ENCODE measurements at regions not wholly inside any gene's neighbourhood (a gene's known extent, or its start where the extent isn't known, plus 50 kb on each side); places are given as distances from the start of the nearest gene placed in this dataset.

GRCh38 chr16:22977294-22977697 is 163.3 kb downstream of the HS3ST2 start:
- TF ChIP-seq ATF7 (IDR thresholded peaks at IDR 0.05), result no peak
- TF ChIP-seq ATF7 (CRISPR knock-in tag; IDR thresholded peaks at IDR 0.05), result no peak
- no peak for TF ChIP-seq SAFB2 (CRISPR knock-in tag; IDR thresholded peaks at IDR 0.05; ENCODE audit: borderline replicate concordance, low read depth)
- TF ChIP-seq, protein P1, sequence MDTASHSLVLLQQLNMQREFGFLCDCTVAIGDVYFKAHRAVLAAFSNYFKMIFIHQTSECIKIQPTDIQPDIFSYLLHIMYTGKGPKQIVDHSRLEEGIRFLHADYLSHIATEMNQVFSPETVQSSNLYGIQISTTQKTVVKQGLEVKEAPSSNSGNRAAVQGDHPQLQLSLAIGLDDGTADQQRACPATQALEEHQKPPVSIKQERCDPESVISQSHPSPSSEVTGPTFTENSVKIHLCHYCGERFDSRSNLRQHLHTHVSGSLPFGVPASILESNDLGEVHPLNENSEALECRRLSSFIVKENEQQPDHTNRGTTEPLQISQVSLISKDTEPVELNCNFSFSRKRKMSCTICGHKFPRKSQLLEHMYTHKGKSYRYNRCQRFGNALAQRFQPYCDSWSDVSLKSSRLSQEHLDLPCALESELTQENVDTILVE (CRISPR knock-in tag; IDR thresholded peaks at IDR 0.05), result no peak
- TF ChIP-seq ZFP62 (CRISPR knock-in tag; IDR thresholded peaks at IDR 0.05), result no peak
